B cell (primary cell): ENCODE measurements at regions not wholly inside any gene's neighbourhood (a gene's known extent, or its start where the extent isn't known, plus 50 kb on each side); places are given as distances from the start of the nearest gene placed in this dataset.

Experiments used
- ATAC-seq: fragments of 200-7000 bp; cut with Tn5 transposase; one replicate; pipeline ENCODE4 v1.10.0; 2021; ENCODE audit warnings: low read depth, mild to moderate bottlenecking, moderate number of reproducible peaks, moderate library complexity
- CTCF ChIA-PET: fragments of 350-600 bp; sonication (Branson Sonifier 250); formaldehyde crosslinking; loops from one replicate; lab custom pipeline; 2021; ENCODE audit warnings: antibody characterized with exemption, inconsistent platforms; lab: Charles Lee
- POLR2A ChIA-PET: fragments of 350-600 bp; sonication (Branson Sonifier 250); formaldehyde crosslinking; loops from one replicate; lab custom pipeline; 2021; ENCODE audit warnings: antibody characterized with exemption; lab: Charles Lee
- DNase-seq: peaks from one replicate; pipeline ENCODE4 v3.0.0; 2013
- H2AFZ ChIP-seq: 2 replicates; pipeline ENCODE4 v1.6.1; 2012; ENCODE audit warnings: mild to moderate bottlenecking, low read depth, low read length; ENCODE audit not compliant: insufficient read depth, poor library complexity, severe bottlenecking
- H3K27ac ChIP-seq, 2 donors: 1 replicate in 1 of 2; 2 replicates in 1 of 2; pipeline ENCODE4 v1.5.1; 2012 to 2013; ENCODE audit warnings: low read length in 2 of 2, mild to moderate bottlenecking in 2 of 2, moderate library complexity in 1 of 2
- H3K27me3 ChIP-seq, 4 experiments: fragments of 200-600 bp in 1 of 4; sonication (generic) in 1 of 4; replicated peaks in 1 of 4; 1 replicate in 2 of 4; 2 replicates in 2 of 4; pipeline versions ENCODE4 v1.6.1 to v1.7.0; 2013 to 2016; ENCODE audit warnings: low read length in 3 of 4, mild to moderate bottlenecking in 2 of 4, mixed read lengths in 1 of 4, moderate library complexity in 1 of 4; ENCODE audit not compliant: insufficient read depth in 4 of 4, control insufficient read depth in 3 of 4; ENCODE audit errors: control extremely low read depth in 1 of 4
- H3K36me3 ChIP-seq, 2 experiments: replicated peaks in 1 of 2; 1 replicate in 1 of 2; 2 replicates in 1 of 2; pipeline versions ENCODE4 v1.6.1 to v1.7.1; 2013; ENCODE audit warnings: low read length in 1 of 2; ENCODE audit not compliant: insufficient read depth in 2 of 2, control insufficient read depth in 1 of 2; ENCODE audit errors: control extremely low read depth in 1 of 2, extremely low read depth in 1 of 2
- H3K4me1 ChIP-seq, 2 donors: fragments of 200-600 bp in 1 of 2; sonication (generic) in 1 of 2; 1 replicate in 1 of 2; 2 replicates in 1 of 2; pipeline versions ENCODE4 v1.5.1 to v1.6.1; 2013 to 2017; ENCODE audit warnings: low read length in 2 of 2; ENCODE audit not compliant: control insufficient read depth in 2 of 2, insufficient read depth in 2 of 2
- H3K4me2 ChIP-seq: replicated peaks from 2 replicates; pipeline ENCODE3; 2012; ENCODE audit warnings: mild to moderate bottlenecking, low read depth, low read length; ENCODE audit not compliant: poor library complexity, severe bottlenecking
- H3K4me3 ChIP-seq, 5 experiments: fragments of 200-600 bp in 1 of 5; sonication (generic) in 1 of 5; 1 replicate in 3 of 5; 2 replicates in 2 of 5; pipeline versions ENCODE4 v1.5.1 to v1.7.0; 2011 to 2016; ENCODE audit warnings: low read length in 4 of 5, mild to moderate bottlenecking in 4 of 5, low read depth in 2 of 5, control low read depth in 1 of 5, moderate library complexity in 1 of 5; ENCODE audit not compliant: insufficient read depth in 1 of 5; ENCODE audit errors: control extremely low read depth in 1 of 5, extremely low read depth in 1 of 5
- H3K79me2 ChIP-seq: fragments of 200-600 bp; sonication (generic); one replicate; pipeline ENCODE4 v1.6.0; 2016; ENCODE audit warnings: low read length; ENCODE audit not compliant: control insufficient read depth, insufficient read depth
- H3K9ac ChIP-seq: fragments of 200-600 bp; sonication (generic); 2 replicates; pipeline ENCODE4 v1.6.1; 2017; ENCODE audit warnings: mild to moderate bottlenecking, low read length, moderate library complexity
- H3K9me3 ChIP-seq, 3 donors: one replicate each; pipeline versions ENCODE4 v1.6.1 to v1.7.1; 2013; ENCODE audit warnings: low read length in 2 of 3; ENCODE audit not compliant: control insufficient read depth in 2 of 3, insufficient read depth in 1 of 3; ENCODE audit errors: control extremely low read depth in 1 of 3
- H4K20me1 ChIP-seq: 2 replicates; pipeline ENCODE4 v1.6.0; 2012; ENCODE audit warnings: mild to moderate bottlenecking, low read length; ENCODE audit not compliant: insufficient read depth, control insufficient read depth, poor library complexity, severe bottlenecking
- H3K27ac Mint-ChIP-seq: one replicate; pipeline ENCODE4 v1.8.0; 2021; ENCODE audit warnings: mixed read lengths
- H3K27me3 Mint-ChIP-seq: one replicate; pipeline ENCODE4 v1.8.0; 2021; ENCODE audit warnings: mixed read lengths
- H3K4me1 Mint-ChIP-seq: one replicate; pipeline ENCODE4 v1.8.0; 2021; ENCODE audit warnings: mixed read lengths
- H3K4me3 Mint-ChIP-seq: one replicate; pipeline ENCODE4 v1.8.0; 2021; ENCODE audit warnings: mixed read lengths
- H3K9me3 Mint-ChIP-seq: one replicate; pipeline ENCODE4 v1.8.0; 2022; ENCODE audit warnings: mixed read lengths; ENCODE audit not compliant: insufficient read depth
- EZH2 ChIP-seq: IDR thresholded peaks from 2 replicates; pipeline ENCODE4 v1.6.1; 2012; ENCODE audit warnings: borderline replicate concordance, low read depth, mild to moderate bottlenecking, moderate library complexity, low read length; ENCODE audit not compliant: insufficient read depth, poor library complexity, severe bottlenecking
- WGBS: methylation state at CpG from one replicate; pipeline ENCODE4 v1.1.5; 2013; ENCODE audit warnings: missing lambda C conversion rate; ENCODE audit not compliant: insufficient coverage; 5-methylcytosine and 5-hydroxymethylcytosine counted together
- intact Hi-C: fragments of 100-400 bp; cut with micrococcal nuclease; formaldehyde crosslinking; loops from one replicate; pipeline ENCODE4 v1.10.0; 2022
- TF ChIP-seq, protein P1 (sequence below): fragments of 200-600 bp; IDR thresholded peaks from one replicate; pipeline ENCODE4 v1.8.0; 2022; ENCODE audit warnings: antibody characterized with exemption, mild to moderate bottlenecking

DNA sequence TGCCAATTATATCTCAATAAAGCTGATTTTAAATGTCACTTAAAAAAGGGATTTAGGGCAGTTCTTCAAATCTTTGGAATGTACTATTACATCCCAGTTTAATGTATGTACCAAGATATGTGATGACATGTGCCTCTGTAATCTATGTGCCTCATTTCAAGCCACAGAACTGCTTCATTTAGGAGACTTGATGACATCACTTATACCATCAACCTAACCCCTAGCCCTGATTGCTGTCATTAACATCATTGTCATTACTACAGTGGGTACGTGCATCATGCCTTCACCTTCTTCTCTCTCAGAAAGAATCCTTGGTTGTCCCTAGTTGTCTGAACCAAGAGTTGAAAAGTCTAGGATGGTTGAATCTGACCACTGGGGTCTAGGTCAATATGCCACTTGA lies 134.3 kb upstream of the RAB11FIP2 start:
- no peak for TF ChIP-seq EZH2
- TF ChIP-seq, protein P1, sequence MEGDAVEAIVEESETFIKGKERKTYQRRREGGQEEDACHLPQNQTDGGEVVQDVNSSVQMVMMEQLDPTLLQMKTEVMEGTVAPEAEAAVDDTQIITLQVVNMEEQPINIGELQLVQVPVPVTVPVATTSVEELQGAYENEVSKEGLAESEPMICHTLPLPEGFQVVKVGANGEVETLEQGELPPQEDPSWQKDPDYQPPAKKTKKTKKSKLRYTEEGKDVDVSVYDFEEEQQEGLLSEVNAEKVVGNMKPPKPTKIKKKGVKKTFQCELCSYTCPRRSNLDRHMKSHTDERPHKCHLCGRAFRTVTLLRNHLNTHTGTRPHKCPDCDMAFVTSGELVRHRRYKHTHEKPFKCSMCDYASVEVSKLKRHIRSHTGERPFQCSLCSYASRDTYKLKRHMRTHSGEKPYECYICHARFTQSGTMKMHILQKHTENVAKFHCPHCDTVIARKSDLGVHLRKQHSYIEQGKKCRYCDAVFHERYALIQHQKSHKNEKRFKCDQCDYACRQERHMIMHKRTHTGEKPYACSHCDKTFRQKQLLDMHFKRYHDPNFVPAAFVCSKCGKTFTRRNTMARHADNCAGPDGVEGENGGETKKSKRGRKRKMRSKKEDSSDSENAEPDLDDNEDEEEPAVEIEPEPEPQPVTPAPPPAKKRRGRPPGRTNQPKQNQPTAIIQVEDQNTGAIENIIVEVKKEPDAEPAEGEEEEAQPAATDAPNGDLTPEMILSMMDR: no peak
- Histone ChIP-seq H3K36me3 (no peaks in the 10 kb centered on the region), H3K9me3 (no peaks in the 10 kb centered on the region), H2AFZ (no peak overlapping the region), H3K27ac (no peak overlapping the region), H3K27me3 (peaks cover 0 to 2% (median 0%) of the 10 kb centered on the region in 4 experiments), H3K4me3 (no peak overlapping the region), H3K79me2 (no peaks in the 10 kb centered on the region), H3K4me1 (no peaks in the 10 kb centered on the region), H4K20me1 (no peaks in the 10 kb centered on the region), H3K9ac (no peak overlapping the region), H3K4me2 (no peak overlapping the region)
- ChIA-PET POLR2A (no interaction called here), CTCF (no interaction called here)
- intact Hi-C loops: no loop called here
- Mint-ChIP-seq H3K4me1 (no peaks in the 10 kb centered on the region), H3K27me3 (peaks cover 6% of the 10 kb centered on the region), H3K4me3 (no peak overlapping the region), H3K27ac (no peak overlapping the region), H3K9me3 (no peaks in the 10 kb centered on the region)
- DNase-seq (no peak), ATAC-seq (no peak)
- WGBS: no CpG with 5 or more reads among the region's 1 CpG

DNA sequence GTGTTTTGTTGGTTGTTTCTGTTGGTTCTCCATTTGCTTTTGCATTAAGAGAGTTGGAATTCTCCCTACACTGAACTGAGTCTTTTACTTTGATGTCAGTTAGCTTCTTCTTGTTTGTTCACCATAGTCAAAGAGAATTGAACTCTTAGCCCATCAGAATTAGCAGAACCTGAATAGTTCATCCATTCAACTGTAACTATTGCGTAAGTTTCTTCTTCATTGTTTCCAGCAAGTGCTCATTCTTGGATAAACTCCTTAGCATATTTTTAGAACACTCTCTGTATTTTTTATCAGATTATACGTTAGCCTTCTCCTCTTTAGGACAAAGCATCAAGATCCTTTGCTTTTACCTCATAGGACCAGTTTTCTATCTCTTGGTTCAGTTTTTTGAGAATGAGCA lies 128.4 kb upstream of the RAB11FIP2 start:
- no peaks in the 10 kb centered on the region for H3K9me3 ChIP-seq
- H3K4me1 ChIP-seq: no peaks in the 10 kb centered on the region
- 100% methylated on average over 1 of the region's 2 CpGs for WGBS
- ChIA-PET POLR2A (no interaction called here), CTCF (no interaction called here)
- TF ChIP-seq EZH2: no peak
- TF ChIP-seq, protein P1: no peak
- no peak overlapping the region for H3K27ac ChIP-seq
- intact Hi-C loops: no loop called here
- no peaks in the 10 kb centered on the region for H3K36me3 ChIP-seq
- H2AFZ ChIP-seq: no peak overlapping the region
- Mint-ChIP-seq H3K4me3 (no peak overlapping the region), H3K27me3 (peaks cover 4% of the 10 kb centered on the region), H3K9me3 (no peaks in the 10 kb centered on the region), H3K27ac (no peak overlapping the region), H3K4me1 (no peaks in the 10 kb centered on the region)
- no peak overlapping the region for H3K4me2 ChIP-seq
- peaks cover 0 to 4% (median 0%) of the 10 kb centered on the region in 4 experiments for H3K27me3 ChIP-seq
- H3K9ac ChIP-seq: no peak overlapping the region
- H4K20me1 ChIP-seq: no peaks in the 10 kb centered on the region
- ATAC-seq (no peak), DNase-seq (no peak)
- H3K4me3 ChIP-seq: no peak overlapping the region
- H3K79me2 ChIP-seq: no peaks in the 10 kb centered on the region
